ENCODE measurements at regions not wholly inside any gene's neighbourhood (a gene's known extent, or its start where the extent isn't known, plus 50 kb on each side); places are given as distances from the start of the nearest gene placed in this dataset.

DNA sequence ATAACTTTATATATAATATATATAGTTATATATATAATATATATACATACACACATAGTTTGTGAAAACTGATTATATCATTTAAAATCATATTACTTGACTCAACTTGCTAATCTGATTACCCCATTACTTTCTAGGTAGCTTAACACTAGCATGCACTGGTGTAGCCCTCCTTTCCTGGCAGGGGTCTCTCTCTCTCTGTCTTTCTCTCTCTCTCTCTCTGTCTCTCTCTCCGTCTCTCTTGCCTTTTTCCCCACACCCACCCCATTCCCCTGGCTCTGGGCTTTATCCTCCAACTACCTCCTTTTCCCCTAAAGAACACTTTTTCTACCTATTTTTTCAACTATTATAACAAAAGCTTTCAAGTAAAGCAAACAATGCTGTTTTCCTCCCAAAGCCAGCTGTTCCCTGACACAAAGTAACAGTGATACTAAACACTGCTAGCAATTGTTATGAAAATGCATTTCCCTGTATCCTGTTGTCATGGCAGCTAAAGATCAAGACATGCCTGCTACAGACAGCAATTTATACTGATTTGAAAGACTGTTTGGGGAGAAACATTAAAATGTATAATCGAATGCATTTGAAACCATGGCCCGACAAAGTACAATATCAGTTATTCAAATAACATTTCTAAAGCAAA lies 89.4 kb downstream of the CHD9NB start:
- Histone ChIP-seq H4K20me1 (replicated peaks; ENCODE audit: insufficient read depth) (no peaks in the 10 kb centered on the region), H3K4me3 (no peak overlapping the region), H3K27me3 (ENCODE audit: insufficient read depth) (no peaks in the 10 kb centered on the region), H2AFZ (no peak overlapping the region), H3F3A (replicated peaks; ENCODE audit: low read depth) (no peaks in the 10 kb centered on the region), H3K9me2 (ENCODE audit: insufficient read depth) (no peaks in the 10 kb centered on the region), H3K36me3 (ENCODE audit: insufficient read depth) (no peaks in the 10 kb centered on the region), H3K4me2 (no peak overlapping the region), H3K27ac (ENCODE audit: low read depth) (no peak overlapping the region), H3K4me1 (ENCODE audit: insufficient read depth) (peaks cover 8% of the 10 kb centered on the region; the same call in 1 of the 2 replicates), H3K79me2 (replicated peaks; ENCODE audit: insufficient read depth) (no peaks in the 10 kb centered on the region)
- no peaks in the 10 kb centered on the region for H3K9me3 Mint-ChIP-seq
- H3K36me3 Mint-ChIP-seq (ENCODE audit: low read depth): no peaks in the 10 kb centered on the region
- H3K27ac Mint-ChIP-seq: peak overlapping the region; percentile 24; the same call in 1 of the 2 replicates
- peaks cover 18% of the 10 kb centered on the region for H3K4me1 Mint-ChIP-seq
- DNase-seq (ENCODE audit: low spot score) (peak; percentile 51), ATAC-seq (peak; percentile 68)
- TF ChIP-seq ZNF331 (CRISPR knock-in tag; IDR thresholded peaks at IDR 0.05; ENCODE audit: low read depth): no peak
- no peak for TF ChIP-seq POLR2AphosphoS5 (IDR thresholded peaks at IDR 0.05; ENCODE audit: low read depth)
- no peak for TF ChIP-seq CTCF (conservative IDR thresholded peaks at IDR 0.05; ENCODE audit: low read depth in 2 of 2)
- no peak for TF ChIP-seq CREB1 (CRISPR knock-in tag; IDR thresholded peaks at IDR 0.05; ENCODE audit: low read depth)
- no peak for TF ChIP-seq ZNF462 (CRISPR knock-in tag; IDR thresholded peaks at IDR 0.05)
- TF ChIP-seq, protein P1, sequence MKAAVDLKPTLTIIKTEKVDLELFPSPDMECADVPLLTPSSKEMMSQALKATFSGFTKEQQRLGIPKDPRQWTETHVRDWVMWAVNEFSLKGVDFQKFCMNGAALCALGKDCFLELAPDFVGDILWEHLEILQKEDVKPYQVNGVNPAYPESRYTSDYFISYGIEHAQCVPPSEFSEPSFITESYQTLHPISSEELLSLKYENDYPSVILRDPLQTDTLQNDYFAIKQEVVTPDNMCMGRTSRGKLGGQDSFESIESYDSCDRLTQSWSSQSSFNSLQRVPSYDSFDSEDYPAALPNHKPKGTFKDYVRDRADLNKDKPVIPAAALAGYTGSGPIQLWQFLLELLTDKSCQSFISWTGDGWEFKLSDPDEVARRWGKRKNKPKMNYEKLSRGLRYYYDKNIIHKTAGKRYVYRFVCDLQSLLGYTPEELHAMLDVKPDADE (IDR thresholded peaks at IDR 0.05): no peak
- no peak for TF ChIP-seq NANOG (IDR thresholded peaks at IDR 0.05; ENCODE audit: borderline replicate concordance)
- no peak for TF ChIP-seq STAT1 (IDR thresholded peaks at IDR 0.05; ENCODE audit: unreplicated experiment)
- TF ChIP-seq ZNF114 (CRISPR knock-in tag; IDR thresholded peaks at IDR 0.05): no peak
- TF ChIP-seq EZH2phosphoT487 (IDR thresholded peaks at IDR 0.05; ENCODE audit: unreplicated experiment): no peak
- TF ChIP-seq, protein P2, sequence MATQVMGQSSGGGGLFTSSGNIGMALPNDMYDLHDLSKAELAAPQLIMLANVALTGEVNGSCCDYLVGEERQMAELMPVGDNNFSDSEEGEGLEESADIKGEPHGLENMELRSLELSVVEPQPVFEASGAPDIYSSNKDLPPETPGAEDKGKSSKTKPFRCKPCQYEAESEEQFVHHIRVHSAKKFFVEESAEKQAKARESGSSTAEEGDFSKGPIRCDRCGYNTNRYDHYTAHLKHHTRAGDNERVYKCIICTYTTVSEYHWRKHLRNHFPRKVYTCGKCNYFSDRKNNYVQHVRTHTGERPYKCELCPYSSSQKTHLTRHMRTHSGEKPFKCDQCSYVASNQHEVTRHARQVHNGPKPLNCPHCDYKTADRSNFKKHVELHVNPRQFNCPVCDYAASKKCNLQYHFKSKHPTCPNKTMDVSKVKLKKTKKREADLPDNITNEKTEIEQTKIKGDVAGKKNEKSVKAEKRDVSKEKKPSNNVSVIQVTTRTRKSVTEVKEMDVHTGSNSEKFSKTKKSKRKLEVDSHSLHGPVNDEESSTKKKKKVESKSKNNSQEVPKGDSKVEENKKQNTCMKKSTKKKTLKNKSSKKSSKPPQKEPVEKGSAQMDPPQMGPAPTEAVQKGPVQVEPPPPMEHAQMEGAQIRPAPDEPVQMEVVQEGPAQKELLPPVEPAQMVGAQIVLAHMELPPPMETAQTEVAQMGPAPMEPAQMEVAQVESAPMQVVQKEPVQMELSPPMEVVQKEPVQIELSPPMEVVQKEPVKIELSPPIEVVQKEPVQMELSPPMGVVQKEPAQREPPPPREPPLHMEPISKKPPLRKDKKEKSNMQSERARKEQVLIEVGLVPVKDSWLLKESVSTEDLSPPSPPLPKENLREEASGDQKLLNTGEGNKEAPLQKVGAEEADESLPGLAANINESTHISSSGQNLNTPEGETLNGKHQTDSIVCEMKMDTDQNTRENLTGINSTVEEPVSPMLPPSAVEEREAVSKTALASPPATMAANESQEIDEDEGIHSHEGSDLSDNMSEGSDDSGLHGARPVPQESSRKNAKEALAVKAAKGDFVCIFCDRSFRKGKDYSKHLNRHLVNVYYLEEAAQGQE (IDR thresholded peaks at IDR 0.05; ENCODE audit: unreplicated experiment): no peak
- TF ChIP-seq JUNB (IDR thresholded peaks at IDR 0.05; ENCODE audit: unreplicated experiment): no peak
- no peak for TF ChIP-seq EZH2 (IDR thresholded peaks at IDR 0.05; ENCODE audit: low read depth, unreplicated experiment)
- no peaks in the 10 kb centered on the region for H3K27me3 Mint-ChIP-seq (ENCODE audit: insufficient read depth, low read depth, poor library complexity)
- H3K4me3 Mint-ChIP-seq: no peak overlapping the region

Data from GM23338 (cell line).